ELF-1 (cell line): ENCODE measurements at regions not wholly inside any gene's neighbourhood (a gene's known extent, or its start where the extent isn't known, plus 50 kb on each side); places are given as distances from the start of the nearest gene placed in this dataset.
"Not testable (repeated sequence)": the region's sequence is repeated elsewhere in the genome, so short reads cannot be mapped to it uniquely, and the experiment has no call there.

Experiments used
- DNase-seq: peaks from one replicate; pipeline ENCODE4 v3.0.0-alpha.2; 2016; ENCODE audit warnings: low read depth, low spot score

DNA sequence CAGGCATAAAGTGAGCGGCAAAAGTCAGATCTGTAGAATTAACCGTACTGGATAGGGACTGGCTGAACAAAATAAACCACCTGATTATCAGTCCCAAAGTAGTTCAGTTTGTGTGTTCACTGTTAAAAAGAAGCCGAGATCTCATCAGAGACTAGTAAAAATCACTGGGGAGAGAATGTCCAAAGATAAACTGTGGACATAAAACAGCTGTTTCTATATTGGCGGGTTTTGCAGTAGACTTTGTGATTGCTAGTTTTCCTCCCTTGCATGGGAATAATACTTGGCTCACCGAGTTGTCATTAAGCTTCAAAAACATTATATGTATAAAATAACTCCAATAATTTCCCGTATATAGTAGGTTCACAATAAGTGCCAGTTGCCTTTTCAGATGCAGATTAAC is 114.2 kb upstream of the ID4 start:
- DNase-seq = no peak

DNA sequence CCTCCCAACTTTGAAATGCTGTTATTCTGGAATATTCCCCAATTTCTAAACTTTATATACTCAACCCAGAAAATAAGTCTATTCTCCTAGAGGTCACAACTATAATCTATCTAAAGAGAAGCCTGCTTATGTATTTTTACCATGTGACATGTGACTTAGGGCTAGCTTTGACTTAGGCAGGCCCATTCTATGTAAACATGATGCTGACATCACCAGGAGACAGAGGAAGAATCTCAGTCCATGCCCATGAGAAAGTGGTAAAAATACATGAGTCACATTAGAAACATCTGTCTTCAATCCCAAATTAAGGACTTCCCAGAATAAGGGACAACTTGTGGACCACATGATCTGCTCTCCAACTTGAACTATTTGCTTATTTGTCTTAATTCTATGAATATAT is 113.6 kb upstream of the ID4 start:
- no peak for DNase-seq

DNA sequence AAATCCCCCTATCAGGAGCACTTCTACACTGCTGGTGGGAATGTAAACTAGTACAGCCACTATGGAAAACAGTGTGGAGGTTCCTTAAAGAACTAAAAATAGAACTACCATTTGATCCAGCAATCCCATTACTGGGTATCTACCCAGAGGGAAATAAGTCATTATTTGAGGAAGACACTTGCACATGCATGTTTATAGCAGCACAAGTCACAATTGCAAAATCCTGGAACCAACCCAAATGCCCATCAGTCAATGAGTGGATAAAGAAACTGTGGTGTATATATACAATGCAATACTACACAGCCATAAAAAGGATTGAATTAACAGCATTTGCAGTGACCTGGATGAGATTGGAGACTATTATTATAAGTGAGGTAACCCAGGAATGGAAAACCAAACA is 111.7 kb upstream of the ID4 start:
- not testable (repeated sequence) for DNase-seq

GRCh38 chr6:19731282-19731681 is 105.9 kb upstream of the ID4 start:
- DNase-seq = no peak

- DNase-seq = peak; percentile 3
Observed at GRCh38 chr6:19734061-19734460, 103.1 kb upstream of the ID4 start.

DNA sequence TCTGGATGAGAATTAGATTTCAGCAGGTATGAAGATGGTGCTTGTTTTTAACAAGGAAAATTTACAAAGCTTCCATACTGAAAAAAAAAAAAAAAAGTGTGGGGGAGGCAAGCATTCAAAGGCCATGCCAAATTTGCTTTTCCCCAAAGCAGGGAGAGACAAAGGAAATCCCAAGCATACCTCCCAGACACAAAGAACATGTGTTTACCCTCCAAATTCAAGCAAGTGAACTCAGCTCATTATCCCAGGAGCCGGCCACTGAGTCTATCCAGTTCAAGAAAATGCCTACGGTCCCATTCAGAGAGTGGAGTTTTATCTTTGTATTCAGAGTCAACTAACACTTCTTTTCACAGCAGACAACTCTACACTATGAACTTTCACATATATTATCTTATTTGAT is 102.7 kb upstream of the ID4 start:
- peak; percentile 65 for DNase-seq

- DNase-seq = peak; percentile 4
Observed at GRCh38 chr6:19736066-19736465, 101.1 kb upstream of the ID4 start.

DNA sequence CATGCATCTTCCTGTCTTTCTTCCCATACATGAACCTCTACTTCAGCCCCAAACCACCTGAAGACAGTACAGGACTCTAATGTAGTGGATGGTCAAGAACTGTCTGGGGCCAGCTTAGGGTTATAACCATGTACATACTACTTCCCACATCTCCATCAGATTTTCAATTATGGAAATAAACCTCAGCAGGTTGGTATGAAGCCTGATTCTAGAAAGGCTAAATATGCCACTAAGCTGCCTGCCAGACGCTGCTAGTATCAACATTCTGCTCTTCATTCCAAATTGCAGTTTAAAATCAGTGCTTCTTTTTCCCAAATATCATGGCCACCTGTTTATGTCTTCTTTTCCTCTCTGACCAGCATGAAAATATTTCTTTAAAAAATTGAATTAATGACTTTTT is 99.2 kb upstream of the ID4 start:
- DNase-seq = no peak

DNA sequence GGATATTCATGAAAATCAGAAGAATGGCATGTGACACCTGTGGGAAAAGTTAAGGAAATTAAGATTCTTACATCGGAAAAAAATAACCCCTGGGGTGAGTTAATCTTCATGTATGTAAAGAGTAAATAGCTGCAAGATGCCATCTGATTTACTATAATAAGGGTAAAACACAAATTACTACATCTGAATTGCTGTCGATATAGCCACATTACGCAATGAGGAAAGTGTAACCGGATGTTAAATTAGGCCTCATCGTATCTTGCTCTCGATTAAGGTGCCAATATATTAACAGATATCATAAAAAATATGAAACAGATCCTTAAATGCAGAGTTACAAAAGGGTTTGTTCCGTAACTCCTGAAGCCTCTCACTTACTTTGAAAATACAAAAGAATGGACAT is 87.4 kb upstream of the ID4 start:
- no peak for DNase-seq

DNA sequence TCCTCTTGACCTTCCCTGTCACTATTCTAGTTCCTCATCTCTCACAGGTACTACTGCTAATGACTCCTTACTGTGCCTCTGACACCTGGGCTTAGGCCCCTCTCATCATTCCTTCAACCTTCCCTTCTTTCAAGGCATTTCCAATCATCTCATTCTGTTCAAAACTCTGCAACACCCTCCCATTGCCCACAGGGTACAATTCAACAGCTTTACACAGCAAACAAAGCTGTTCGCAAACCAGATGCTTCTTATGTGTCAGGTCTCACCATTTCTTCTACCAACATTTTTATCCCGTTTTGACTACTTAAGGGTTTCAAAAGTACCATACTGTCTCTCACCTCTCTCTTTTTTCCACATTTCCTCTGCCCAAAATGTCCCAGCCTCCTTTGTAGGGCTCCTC is 84.4 kb upstream of the ID4 start:
- no peak for DNase-seq

DNA sequence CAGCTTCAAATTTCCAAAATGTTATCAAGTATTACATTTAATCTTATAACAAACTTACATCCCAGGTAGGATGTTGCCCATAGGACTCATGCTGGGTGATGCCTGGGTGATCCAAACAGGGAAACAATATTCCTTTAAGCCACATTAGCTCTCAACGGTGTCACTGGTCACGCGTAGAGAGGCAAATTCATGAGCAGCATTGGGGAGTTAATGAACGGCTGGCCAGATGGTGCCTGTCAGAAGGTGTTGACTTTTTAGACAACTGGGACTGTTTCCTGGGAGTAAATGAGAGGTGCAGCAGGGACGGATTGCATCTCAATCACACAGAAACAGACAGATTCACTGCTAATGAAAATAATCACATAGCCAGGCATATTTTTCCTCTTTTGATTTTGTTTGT is 83.3 kb upstream of the ID4 start:
- DNase-seq = no peak

- no peak for DNase-seq
Observed at GRCh38 chr6:19754686-19755085, 82.5 kb upstream of the ID4 start.

DNA sequence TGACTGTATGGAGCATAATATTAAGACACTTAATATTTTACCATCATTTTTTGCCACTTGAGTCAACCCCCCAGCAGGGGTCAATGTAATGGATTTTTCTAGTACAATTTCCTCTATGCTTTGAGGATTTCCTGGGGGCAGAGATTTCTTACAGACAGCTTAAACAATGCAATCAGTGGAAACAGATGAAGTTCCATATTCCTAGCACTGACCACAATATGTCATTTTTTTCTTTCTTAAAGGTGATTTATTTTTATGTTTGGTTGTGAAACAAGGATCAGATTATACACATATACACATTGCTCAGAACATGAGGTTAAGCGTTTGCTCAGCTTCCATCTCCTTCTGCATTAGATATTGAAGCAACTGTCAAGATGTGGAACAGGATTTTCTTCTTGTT is 82.0 kb upstream of the ID4 start:
- DNase-seq = no peak

DNA sequence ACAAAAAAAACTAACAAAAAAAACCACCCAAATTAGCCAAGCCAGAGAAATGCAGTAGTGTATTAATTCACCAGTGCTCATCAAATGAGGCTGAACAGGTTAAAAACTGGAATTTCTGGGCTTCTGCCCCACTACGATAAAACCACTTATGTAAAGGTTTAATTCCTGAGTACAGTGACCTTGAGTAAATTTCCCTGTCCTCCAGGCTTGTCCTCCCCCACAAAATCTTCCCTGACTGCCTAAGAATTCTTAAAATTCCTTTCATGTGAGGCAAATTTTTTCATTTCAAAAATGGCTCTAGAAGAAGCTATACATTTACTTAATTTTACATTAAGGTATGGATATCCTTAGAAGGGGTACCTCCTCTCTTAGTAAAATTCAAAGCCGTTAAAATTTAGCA is 80.1 kb upstream of the ID4 start:
- DNase-seq = no peak

DNA sequence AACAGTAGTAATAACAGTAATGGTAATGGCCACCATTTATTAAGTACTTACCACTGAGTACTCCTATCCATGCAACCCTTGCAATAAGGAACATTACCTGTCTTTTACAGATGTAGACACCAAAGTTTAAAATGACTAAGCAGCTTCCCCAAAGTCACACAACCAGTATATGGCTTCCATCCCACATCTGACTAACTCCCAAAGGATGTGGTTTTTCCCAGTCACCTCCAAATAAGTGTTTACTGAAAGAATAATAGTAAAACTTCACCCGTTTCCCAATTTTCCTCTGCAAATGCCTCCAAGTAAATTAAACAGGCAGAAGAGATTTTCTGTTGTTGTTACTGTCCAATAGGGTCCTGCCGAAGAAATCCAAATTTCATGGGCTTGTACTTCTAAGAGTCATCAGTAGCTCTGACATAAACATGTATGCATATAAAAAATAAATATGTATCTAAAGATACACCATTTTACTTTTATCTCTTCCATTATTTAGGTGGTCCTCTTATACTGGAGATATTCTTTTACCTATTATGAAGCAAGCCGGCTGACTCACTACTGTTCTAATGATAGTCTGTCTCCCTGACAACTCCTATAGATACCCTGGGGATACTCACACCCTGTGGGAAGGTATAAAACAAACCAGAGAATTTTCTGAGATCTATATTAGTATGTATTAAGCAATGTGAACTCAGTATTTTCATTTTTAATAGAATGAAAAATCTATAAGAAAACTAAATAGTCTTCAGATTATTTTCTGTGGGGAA is 77.9 kb upstream of the ID4 start:
- no peak for DNase-seq

- DNase-seq = no peak
Observed at GRCh38 chr6:19761121-19761520, 76.0 kb upstream of the ID4 start.

DNA sequence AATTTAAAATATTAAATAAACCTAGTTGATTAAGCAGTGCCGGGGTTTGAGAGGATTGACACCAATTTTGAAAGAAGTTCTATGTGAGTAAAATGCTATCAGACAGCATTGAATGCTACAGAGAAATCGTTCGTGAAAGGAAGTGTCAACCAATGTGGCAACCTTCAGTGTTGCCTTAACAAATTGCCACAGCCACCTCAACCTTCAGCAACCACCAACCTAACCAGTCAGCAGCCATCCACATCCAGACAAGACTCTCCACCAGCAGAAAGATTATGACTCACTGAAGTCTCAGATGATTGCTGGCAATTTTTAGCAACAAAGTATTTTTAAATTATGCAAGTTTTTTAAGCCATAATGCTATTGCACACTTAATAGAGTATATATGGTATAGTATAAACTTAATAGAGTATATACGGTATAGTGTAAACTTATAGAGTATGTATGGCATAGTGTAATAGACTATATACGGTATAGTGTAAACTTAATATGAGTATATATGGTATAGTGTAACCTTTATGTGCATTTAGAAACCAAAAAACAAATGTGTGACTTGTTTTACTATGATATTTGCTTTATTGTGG is 65.3 kb upstream of the ID4 start:
- DNase-seq = no peak

DNA sequence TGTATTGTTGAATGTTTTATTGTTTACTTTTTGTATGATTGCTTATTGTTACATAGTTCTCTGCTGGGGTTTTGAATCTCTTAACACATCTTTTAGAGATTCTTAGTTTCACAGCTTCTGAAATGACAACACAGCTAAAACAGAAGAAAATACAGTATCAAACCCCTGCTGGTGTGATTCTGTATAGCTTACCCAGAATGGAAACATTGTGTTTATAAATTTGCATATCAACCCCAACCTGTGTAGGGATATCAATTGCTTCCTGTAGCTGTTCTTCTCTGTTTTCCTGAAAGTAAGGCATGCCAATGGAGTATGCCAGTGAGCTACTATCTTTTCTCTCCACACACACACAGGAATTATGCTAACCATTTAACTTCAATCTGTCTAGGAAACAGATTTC is 64.3 kb upstream of the ID4 start:
- no peak for DNase-seq

DNA sequence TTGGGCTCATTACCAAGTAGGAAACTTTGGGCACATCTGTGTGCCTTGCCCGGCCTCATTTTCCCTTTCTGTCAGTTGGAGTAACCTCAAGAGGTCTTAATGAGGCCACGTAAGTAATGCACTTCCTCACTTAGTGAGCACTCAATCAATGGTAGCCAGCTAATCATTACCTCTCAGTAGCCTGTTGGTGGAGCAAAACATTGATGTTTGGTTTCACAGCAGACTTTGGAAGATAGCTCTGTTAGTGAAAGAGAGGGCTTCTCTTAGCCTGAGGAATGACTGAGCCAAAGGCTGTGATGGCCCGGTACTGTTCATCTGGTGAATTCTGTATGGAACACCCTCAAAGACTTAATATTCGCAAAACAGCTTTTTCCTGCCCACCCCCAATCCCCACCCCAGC is 55.9 kb upstream of the ID4 start:
- DNase-seq = no peak

DNA sequence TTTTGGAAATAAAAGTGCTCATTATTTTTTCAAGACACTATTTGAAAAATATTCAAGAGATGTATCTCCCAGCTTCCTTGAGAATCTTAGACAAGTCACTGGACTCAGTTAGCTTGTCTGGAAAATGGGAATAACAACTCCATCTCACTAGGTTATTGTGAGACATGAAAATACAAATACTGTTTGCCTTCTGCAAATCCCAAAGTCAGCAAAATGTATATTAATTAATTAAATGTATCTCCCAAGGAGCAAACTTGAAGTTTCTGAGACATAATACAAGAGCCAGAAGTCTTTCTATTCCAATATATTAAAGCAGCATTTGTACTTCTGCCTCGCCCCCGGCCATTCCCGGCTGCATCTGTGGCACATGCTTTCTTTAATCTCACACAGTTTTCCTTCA is 54.6 kb upstream of the ID4 start:
- no peak for DNase-seq
